HepG2 (cell line): ENCODE measurements at regions not wholly inside any gene's neighbourhood (a gene's known extent, or its start where the extent isn't known, plus 50 kb on each side); places are given as distances from the start of the nearest gene placed in this dataset.
"Not testable (repeated sequence)": the region's sequence is repeated elsewhere in the genome, so short reads cannot be mapped to it uniquely, and the experiment has no call there.

ENCODE experiments used
- ATAC-seq: fragments of 200-7000 bp; cut with Tn5 transposase; 3 replicates; pipeline ENCODE4 v1.9.1; 2020; ENCODE audit warnings: mild to moderate bottlenecking, moderate library complexity
- BruUV-seq: library from RNA; stranded (reverse); fragments of 400-500 nt; replicated peaks from 2 replicates; lab custom pipeline; 2021; lab: Mats Ljungman, UMichigan
- CTCF ChIA-PET: fragments of 300-600 bp; formaldehyde crosslinking; extraction: SDS; loops from one replicate; lab custom pipeline; 2021; ENCODE audit warnings: low total read pairs, inconsistent platforms, low intra/inter-chr PET ratio; lab: Yijun Ruan, JAX
- POLR2A ChIA-PET: fragments of 350-600 bp; sonication (Branson Sonifier 250); formaldehyde crosslinking; loops from one replicate; lab custom pipeline; 2020; ENCODE audit warnings: antibody characterized with exemption, inconsistent platforms; lab: Yijun Ruan, JAX
- DNase-seq: peaks from one replicate; pipeline ENCODE4 v3.0.0-alpha.2; 2015; ENCODE audit warnings: low spot score
- FAIRE-seq: peaks from 3 replicates; lab custom pipeline; 2011; peaks lifted over from hg19 to GRCh38; lab: Jason Lieb, UNC
- H2AFZ ChIP-seq: one replicate; pipeline ENCODE4 v1.6.1; 2011; ENCODE audit warnings: low read length, inconsistent platforms
- H3K27ac ChIP-seq: fragments of 300-600 bp; 3 replicates; pipeline ENCODE4 v1.8.0; 2011; ENCODE audit warnings: mixed run types, mild to moderate bottlenecking, mixed read lengths, low read length, inconsistent platforms; ENCODE audit not compliant: insufficient read depth; ENCODE audit errors: extremely low read length
- H3K27me3 ChIP-seq, 2 experiments: fragments of 200-600 bp in 1 of 2; 2 replicates in 1 of 2; 3 replicates in 1 of 2; pipeline versions ENCODE4 v1.6.0 to v1.8.0; 2011; ENCODE audit warnings: low read length in 2 of 2, mild to moderate bottlenecking in 2 of 2, moderate library complexity in 2 of 2, inconsistent platforms in 1 of 2; ENCODE audit not compliant: insufficient read depth in 2 of 2, control insufficient read depth in 1 of 2
- H3K36me3 ChIP-seq, 2 experiments: fragments of 200-600 bp in 1 of 2; replicated peaks in 1 of 2; 2 replicates in 1 of 2; 3 replicates in 1 of 2; pipeline versions ENCODE4 v1.5.1 to v1.8.0; 2011; ENCODE audit warnings: low read length in 2 of 2, inconsistent platforms in 1 of 2; ENCODE audit not compliant: insufficient read depth in 2 of 2, control insufficient read depth in 1 of 2
- H3K4me1 ChIP-seq: 2 replicates; pipeline ENCODE4 v1.5.1; 2012; ENCODE audit warnings: low read length, inconsistent platforms; ENCODE audit not compliant: insufficient read depth
- H3K4me2 ChIP-seq: 2 replicates; pipeline ENCODE4 v1.6.0; 2011; ENCODE audit warnings: low read depth, low read length, inconsistent platforms
- H3K4me3 ChIP-seq, 3 experiments: fragments of 200-600 bp in 1 of 3; sonication (generic), shearing (Covaris generic) in 1 of 3; replicated peaks in 1 of 3; 2 replicates each; pipeline ENCODE4 v1.5.1; 2011 to 2016; ENCODE audit warnings: low read length in 3 of 3, inconsistent platforms in 2 of 3, low read depth in 2 of 3, mild to moderate bottlenecking in 2 of 3, control low read depth in 1 of 3, mixed read lengths in 1 of 3; ENCODE audit not compliant: insufficient read depth in 1 of 3
- H3K79me2 ChIP-seq: one replicate; pipeline ENCODE4 v1.6.1; 2011; ENCODE audit warnings: low read length, inconsistent platforms; ENCODE audit not compliant: insufficient read depth
- H3K9ac ChIP-seq: 2 replicates; pipeline ENCODE4 v1.6.0; 2011; ENCODE audit warnings: mild to moderate bottlenecking, low read depth, low read length, inconsistent platforms; ENCODE audit not compliant: insufficient read depth
- H3K9me3 ChIP-seq: 2 replicates; pipeline ENCODE4 v1.5.1; 2012; ENCODE audit warnings: mild to moderate bottlenecking, low read length
- H4K20me1 ChIP-seq: 2 replicates; pipeline ENCODE4 v1.6.0; 2011; ENCODE audit warnings: inconsistent platforms, mild to moderate bottlenecking, low read length, moderate library complexity; ENCODE audit not compliant: insufficient read depth
- GABPA ChIP-seq, 2 experiments: IDR thresholded peaks; 2 replicates each; pipeline ENCODE4 v1.6.1; 2011 to 2016; ENCODE audit warnings: low read depth in 2 of 2, low read length in 1 of 2, missing biosample characterization in 1 of 2, missing genetic modification characterization in 1 of 2
- HOXD1 ChIP-seq: sonication (generic); formaldehyde crosslinking; IDR thresholded peaks from 2 replicates; pipeline ENCODE4 v1.5.0; 2020; ENCODE audit warnings: missing genetic modification reagents
- KDM2A ChIP-seq: sonication (generic); formaldehyde crosslinking; IDR thresholded peaks from 2 replicates; pipeline ENCODE4 v1.4.0; 2020; ENCODE audit warnings: low read depth, missing genetic modification reagents, borderline replicate concordance
- SNAPC2 ChIP-seq: sonication (generic); formaldehyde crosslinking; IDR thresholded peaks from 2 replicates; pipeline ENCODE4 v1.8.1; 2022; ENCODE audit warnings: mild to moderate bottlenecking, missing genetic modification reagents
- ZNF3 ChIP-seq: IDR thresholded peaks from 2 replicates; pipeline ENCODE4 v1.7.0; 2017; ENCODE audit warnings: inconsistent platforms
- ZNF317 ChIP-seq: sonication (generic); formaldehyde crosslinking; IDR thresholded peaks from 2 replicates; pipeline ENCODE4 v1.5.0; 2020; ENCODE audit warnings: mild to moderate bottlenecking, missing genetic modification reagents
- ZNF326 ChIP-seq: sonication (generic); formaldehyde crosslinking; IDR thresholded peaks from 2 replicates; pipeline ENCODE4 v1.4.0; 2020; ENCODE audit warnings: missing genetic modification reagents, borderline replicate concordance
- ZNF331 ChIP-seq: sonication (generic); formaldehyde crosslinking; IDR thresholded peaks from 2 replicates; pipeline ENCODE4 v1.4.0; 2020; ENCODE audit warnings: missing genetic modification reagents
- ZNF510 ChIP-seq: sonication (generic); formaldehyde crosslinking; IDR thresholded peaks from 2 replicates; pipeline ENCODE4 v1.4.0; 2020; ENCODE audit warnings: low read depth, mild to moderate bottlenecking, missing genetic modification reagents
- ZNF672 ChIP-seq: sonication (generic); formaldehyde crosslinking; IDR thresholded peaks from 2 replicates; pipeline ENCODE4 v1.8.1; 2022; ENCODE audit warnings: missing genetic modification reagents
- ZNF674 ChIP-seq: sonication (generic); formaldehyde crosslinking; IDR thresholded peaks from 2 replicates; pipeline ENCODE4 v1.5.0; 2020; ENCODE audit warnings: low read depth, mild to moderate bottlenecking, missing genetic modification reagents
- WGBS: methylation state at CpG from one replicate; pipeline ENCODE4 v1.1.6; 2017; ENCODE audit warnings: low lambda C conversion rate; 5-methylcytosine and 5-hydroxymethylcytosine counted together
- in situ Hi-C: cut with HindIII; loops from 2 replicates; pipeline ENCODE4 v1.10.0; 2017; ENCODE audit warnings: low pct_unique_long_range_greater_than_20kb; ENCODE audit not compliant: extremely low pct_ligation_motif_present
- intact Hi-C: fragments of 100-400 bp; cut with micrococcal nuclease; formaldehyde crosslinking; loops from one replicate; pipeline ENCODE4 v1.10.0; 2022; ENCODE audit not compliant: unreplicated experiment

- no peak overlapping the region for H2AFZ ChIP-seq
- no peaks in the 10 kb centered on the region for H3K27me3 ChIP-seq
- in situ Hi-C loops = no loop called here
- TF ChIP-seq ZNF326 (CRISPR knock-in tag) (no peak), ZNF331 (CRISPR knock-in tag) (no peak), ZNF317 (CRISPR knock-in tag) (no peak), KDM2A (no peak), ZNF510 (no peak), ZNF672 (CRISPR knock-in tag) (no peak), SNAPC2 (CRISPR knock-in tag) (no peak), HOXD1 (CRISPR knock-in tag) (no peak), GABPA (IDR thresholded peaks at IDR 0.05; ENCODE audit: low read depth, low read length) (no peak), GABPA (CRISPR knock-in tag; IDR thresholded peaks at IDR 0.05; ENCODE audit: low read depth) (no peak), ZNF674 (no peak), ZNF3 (no peak)
- TF ChIP-seq, all 625 proteins: peak for 0
- ChIA-PET POLR2A (no interaction called here), CTCF (no interaction called here)
- intact Hi-C loops = no loop called here
- DNase-seq (no peak), ATAC-seq (no peak), FAIRE-seq (no peak)
- H3K4me2 ChIP-seq = no peak overlapping the region
- H3K4me1 ChIP-seq = no peaks in the 10 kb centered on the region
- no peak overlapping the region for H3K27ac ChIP-seq
- no peak overlapping the region for H3K9ac ChIP-seq
- no TSS peak for BruUV-seq
- H3K4me3 ChIP-seq = no peak overlapping the region
- H3K9me3 ChIP-seq = no peaks in the 10 kb centered on the region
- H3K36me3 ChIP-seq = no peaks in the 10 kb centered on the region
- H3K79me2 ChIP-seq = no peaks in the 10 kb centered on the region
- H4K20me1 ChIP-seq = no peaks in the 10 kb centered on the region; the same call in 1 of the 2 replicates
These were observed 791.5 kb downstream of the METTL15 start for GRCh38 chr11:28899706-28900105.

DNA sequence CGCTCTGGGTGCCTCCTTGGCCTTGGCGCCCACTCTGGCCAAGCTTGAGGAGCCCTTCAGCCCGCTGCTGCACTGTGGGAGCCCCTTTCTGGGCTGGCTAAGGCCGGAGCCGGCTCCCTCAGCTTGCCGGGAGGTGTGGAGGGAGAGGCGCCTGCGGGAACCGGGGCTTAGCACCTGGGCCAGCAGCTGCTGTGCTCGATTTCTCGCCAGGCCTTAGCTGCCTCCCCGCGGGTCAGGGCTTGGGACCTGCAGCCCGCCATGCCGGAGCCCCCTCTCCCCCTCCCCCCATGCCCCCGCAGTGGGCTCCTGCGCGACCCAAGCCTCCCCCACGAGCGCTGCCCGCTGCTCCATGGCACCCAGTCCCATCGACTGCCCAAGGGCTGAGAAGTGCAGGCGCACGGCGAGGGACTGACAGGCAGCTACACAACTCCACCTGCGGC is 782.4 kb downstream of the METTL15 start:
- H3K9ac ChIP-seq, BruUV-seq, in situ Hi-C loops: not testable (repeated sequence)

More for the DNA sequence above, 782.4 kb downstream of the METTL15 start:
- CTCF ChIA-PET, H4K20me1 ChIP-seq, POLR2A ChIA-PET, intact Hi-C loops, ATAC-seq, H3K4me2 ChIP-seq, FAIRE-seq, H2AFZ ChIP-seq, H3K36me3 ChIP-seq, DNase-seq, H3K27me3 ChIP-seq, H3K4me3 ChIP-seq, H3K79me2 ChIP-seq, H3K9me3 ChIP-seq, H3K27ac ChIP-seq, H3K4me1 ChIP-seq: not testable (repeated sequence)
- 44% methylated on average over 6 of the region's 26 CpGs for WGBS
